SU-DHL-6 (cell line): ENCODE measurements at regions not wholly inside any gene's neighbourhood (a gene's known extent, or its start where the extent isn't known, plus 50 kb on each side); places are given as distances from the start of the nearest gene placed in this dataset.

Experiments
- H2AFZ ChIP-seq: fragments of 200-600 bp; sonication (generic); 2 replicates; pipeline ENCODE4 v1.6.1; 2014; ENCODE audit warnings: low read depth, mild to moderate bottlenecking, moderate library complexity, mixed read lengths, antibody characterized with exemption, low read length; ENCODE audit not compliant: severe bottlenecking
- H3F3A ChIP-seq: fragments of 200-600 bp; shearing (Covaris generic); 2 replicates; pipeline ENCODE4 v1.6.0; 2016; ENCODE audit warnings: antibody characterized with exemption, mild to moderate bottlenecking; ENCODE audit not compliant: insufficient read depth
- H3K27ac ChIP-seq: fragments of 200-600 bp; sonication (generic); 2 replicates; pipeline ENCODE4 v1.5.1; 2016; ENCODE audit warnings: low read depth, mild to moderate bottlenecking, low read length, moderate library complexity, mixed read lengths
- H3K27me3 ChIP-seq: fragments of 200-600 bp; sonication (generic), shearing (Covaris generic); 2 replicates; pipeline ENCODE4 v1.6.0; 2014; ENCODE audit warnings: mild to moderate bottlenecking, low read length
- H3K36me3 ChIP-seq: fragments of 200-600 bp; sonication (generic); 2 replicates; pipeline ENCODE4 v1.6.1; 2014; ENCODE audit warnings: mild to moderate bottlenecking, low read length, mixed read lengths
- H3K4me2 ChIP-seq: fragments of 300-600, 200-600 bp; shearing (Covaris generic), sonication (generic); 2 replicates; pipeline ENCODE4 v1.6.0; 2014; ENCODE audit warnings: low read length, low read depth, mild to moderate bottlenecking; ENCODE audit not compliant: poor library complexity, severe bottlenecking
- H3K4me3 ChIP-seq: fragments of 200-600 bp; sonication (generic); 2 replicates; pipeline ENCODE4 v1.5.1; 2014; ENCODE audit warnings: antibody characterized with exemption, low read length, mild to moderate bottlenecking, mixed read lengths; ENCODE audit not compliant: insufficient read depth, poor library complexity, severe bottlenecking
- H3K79me2 ChIP-seq: fragments of 200-600 bp; sonication (generic); 2 replicates; pipeline ENCODE4 v1.6.1; 2014; ENCODE audit warnings: mild to moderate bottlenecking, low read length, moderate library complexity; ENCODE audit not compliant: insufficient read depth
- H3K9ac ChIP-seq: fragments of 200-600 bp; sonication (generic); 2 replicates; pipeline ENCODE4 v1.7.0; 2014; ENCODE audit warnings: mild to moderate bottlenecking, low read length
- H3K9me2 ChIP-seq: fragments of 200-600 bp; sonication (generic); replicated peaks from 2 replicates; pipeline ENCODE4 v1.6.1; 2014; ENCODE audit warnings: low read length; ENCODE audit not compliant: insufficient read depth
- H3K9me3 ChIP-seq: fragments of 200-600 bp; sonication (generic); 2 replicates; pipeline ENCODE4 v1.6.1; 2014; ENCODE audit warnings: low read length, mixed read lengths; ENCODE audit not compliant: insufficient read depth
- H4K20me1 ChIP-seq: fragments of 200-600 bp; sonication (generic); 2 replicates; pipeline ENCODE4 v1.6.1; 2014; ENCODE audit warnings: low read depth, mild to moderate bottlenecking, antibody characterized with exemption, low read length, moderate library complexity, mixed read lengths
- EZH2phosphoT487 ChIP-seq: fragments of 200-600 bp; sonication (generic), shearing (Covaris generic); conservative IDR thresholded peaks from 2 replicates; pipeline ENCODE4 v1.6.1; 2018; ENCODE audit warnings: mild to moderate bottlenecking, antibody characterized with exemption, low read length, moderate library complexity, mixed read lengths
- TF ChIP-seq, protein P1 (sequence below): fragments of 200-600 bp; sonication (generic); IDR thresholded peaks from one replicate; pipeline ENCODE4 v1.5.1; 2017; ENCODE audit warnings: antibody characterized with exemption, mild to moderate bottlenecking, low read length, moderate library complexity; ENCODE audit not compliant: insufficient read depth, poor library complexity, severe bottlenecking

- no peaks in the 10 kb centered on the region for H3F3A ChIP-seq
- H3K9me2 ChIP-seq: no peaks in the 10 kb centered on the region
- no peak overlapping the region for H3K4me2 ChIP-seq
Measured at GRCh38 chr2:234671231-234671630, 174.3 kb upstream of the ARL4C start.

GRCh38 chr2:234670806-234671205 is 173.9 kb upstream of the ARL4C start:
- Histone ChIP-seq H3K4me3 (no peak overlapping the region), H3K9me2 (no peaks in the 10 kb centered on the region), H3K4me2 (no peak overlapping the region), H3K9me3 (no peaks in the 10 kb centered on the region), H3K27ac (no peak overlapping the region), H3K27me3 (no peaks in the 10 kb centered on the region), H2AFZ (no peak overlapping the region), H4K20me1 (no peaks in the 10 kb centered on the region), H3F3A (no peaks in the 10 kb centered on the region), H3K9ac (no peak overlapping the region), H3K79me2 (no peaks in the 10 kb centered on the region), H3K36me3 (no peaks in the 10 kb centered on the region)
- TF ChIP-seq, protein P1, sequence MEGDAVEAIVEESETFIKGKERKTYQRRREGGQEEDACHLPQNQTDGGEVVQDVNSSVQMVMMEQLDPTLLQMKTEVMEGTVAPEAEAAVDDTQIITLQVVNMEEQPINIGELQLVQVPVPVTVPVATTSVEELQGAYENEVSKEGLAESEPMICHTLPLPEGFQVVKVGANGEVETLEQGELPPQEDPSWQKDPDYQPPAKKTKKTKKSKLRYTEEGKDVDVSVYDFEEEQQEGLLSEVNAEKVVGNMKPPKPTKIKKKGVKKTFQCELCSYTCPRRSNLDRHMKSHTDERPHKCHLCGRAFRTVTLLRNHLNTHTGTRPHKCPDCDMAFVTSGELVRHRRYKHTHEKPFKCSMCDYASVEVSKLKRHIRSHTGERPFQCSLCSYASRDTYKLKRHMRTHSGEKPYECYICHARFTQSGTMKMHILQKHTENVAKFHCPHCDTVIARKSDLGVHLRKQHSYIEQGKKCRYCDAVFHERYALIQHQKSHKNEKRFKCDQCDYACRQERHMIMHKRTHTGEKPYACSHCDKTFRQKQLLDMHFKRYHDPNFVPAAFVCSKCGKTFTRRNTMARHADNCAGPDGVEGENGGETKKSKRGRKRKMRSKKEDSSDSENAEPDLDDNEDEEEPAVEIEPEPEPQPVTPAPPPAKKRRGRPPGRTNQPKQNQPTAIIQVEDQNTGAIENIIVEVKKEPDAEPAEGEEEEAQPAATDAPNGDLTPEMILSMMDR: no peak
- no peak for TF ChIP-seq EZH2phosphoT487

More at GRCh38 chr2:234671231-234671630, 174.3 kb upstream of the ARL4C start:
- no peaks in the 10 kb centered on the region for H3K36me3 ChIP-seq
- no peaks in the 10 kb centered on the region for H3K79me2 ChIP-seq
- H3K4me3 ChIP-seq: no peak overlapping the region
- no peak overlapping the region for H3K27ac ChIP-seq
- no peak for TF ChIP-seq EZH2phosphoT487
- TF ChIP-seq, protein P1: no peak
- H3K27me3 ChIP-seq: no peaks in the 10 kb centered on the region
- H3K9me3 ChIP-seq: no peaks in the 10 kb centered on the region
- H2AFZ ChIP-seq: no peak overlapping the region
- no peak overlapping the region for H3K9ac ChIP-seq
- H4K20me1 ChIP-seq: no peaks in the 10 kb centered on the region

DNA sequence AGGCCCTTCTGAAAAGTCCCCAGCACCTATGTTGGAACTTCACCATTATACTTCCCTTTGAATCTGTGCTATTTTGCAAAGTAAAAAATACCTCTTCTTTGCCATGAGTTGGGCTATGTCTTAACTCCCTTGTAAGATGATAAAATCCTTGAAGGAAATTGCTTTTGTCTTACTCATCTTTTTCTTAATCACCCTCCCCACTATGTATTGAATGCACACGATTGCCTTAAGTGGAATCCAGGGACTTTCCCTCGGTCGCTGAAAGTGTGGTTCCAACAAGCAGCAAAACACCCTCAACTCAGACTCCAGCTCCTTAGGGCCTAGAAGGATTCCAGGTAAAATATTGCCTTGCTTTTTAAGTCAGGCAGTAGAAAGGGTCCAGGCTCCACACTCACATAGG is 173.2 kb upstream of the ARL4C start:
- no peak for TF ChIP-seq EZH2phosphoT487
- TF ChIP-seq, protein P1: no peak
- H3K4me2 ChIP-seq: no peak overlapping the region

DNA sequence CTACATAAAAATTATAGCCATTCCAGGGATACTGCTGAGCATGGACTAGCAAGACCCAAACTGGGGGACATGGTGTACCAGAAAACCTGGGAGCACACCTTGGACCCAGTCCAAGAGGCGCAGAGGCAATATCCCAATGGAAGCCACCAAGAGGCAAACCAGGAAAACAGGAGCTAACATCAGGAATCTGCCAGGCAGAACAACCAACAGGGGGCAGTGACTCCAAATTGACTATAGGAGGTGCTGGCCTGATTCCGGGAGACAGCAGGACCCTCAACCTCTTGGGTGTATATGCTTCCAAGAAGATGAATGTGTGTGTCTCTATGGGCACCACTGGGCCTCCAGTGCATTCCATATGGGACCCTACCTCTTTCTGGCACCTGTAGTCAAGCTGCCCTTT is 172.7 kb upstream of the ARL4C start:
- H2AFZ ChIP-seq: no peak overlapping the region
- H3K9ac ChIP-seq: no peak overlapping the region
- no peaks in the 10 kb centered on the region for H3F3A ChIP-seq
- no peak overlapping the region for H3K4me3 ChIP-seq
- no peak for TF ChIP-seq EZH2phosphoT487
- TF ChIP-seq, protein P1: no peak
- H3K27ac ChIP-seq: no peak overlapping the region
- no peaks in the 10 kb centered on the region for H3K9me3 ChIP-seq
- no peaks in the 10 kb centered on the region for H3K27me3 ChIP-seq
- no peaks in the 10 kb centered on the region for H3K36me3 ChIP-seq
- no peaks in the 10 kb centered on the region for H3K9me2 ChIP-seq
- H3K79me2 ChIP-seq: no peaks in the 10 kb centered on the region
- H3K4me2 ChIP-seq: no peak overlapping the region
- H4K20me1 ChIP-seq: no peaks in the 10 kb centered on the region

More for the DNA sequence above, 173.2 kb upstream of the ARL4C start:
- Histone ChIP-seq H3K9ac (no peak overlapping the region), H3K36me3 (no peaks in the 10 kb centered on the region), H3K27ac (no peak overlapping the region), H3K4me3 (no peak overlapping the region), H3F3A (no peaks in the 10 kb centered on the region), H4K20me1 (no peaks in the 10 kb centered on the region), H3K27me3 (no peaks in the 10 kb centered on the region), H3K79me2 (no peaks in the 10 kb centered on the region), H3K9me3 (no peaks in the 10 kb centered on the region), H3K9me2 (no peaks in the 10 kb centered on the region), H2AFZ (no peak overlapping the region)
